ENCODE measurements at regions not wholly inside any gene's neighbourhood (a gene's known extent, or its start where the extent isn't known, plus 50 kb on each side); places are given as distances from the start of the nearest gene placed in this dataset.

DNA sequence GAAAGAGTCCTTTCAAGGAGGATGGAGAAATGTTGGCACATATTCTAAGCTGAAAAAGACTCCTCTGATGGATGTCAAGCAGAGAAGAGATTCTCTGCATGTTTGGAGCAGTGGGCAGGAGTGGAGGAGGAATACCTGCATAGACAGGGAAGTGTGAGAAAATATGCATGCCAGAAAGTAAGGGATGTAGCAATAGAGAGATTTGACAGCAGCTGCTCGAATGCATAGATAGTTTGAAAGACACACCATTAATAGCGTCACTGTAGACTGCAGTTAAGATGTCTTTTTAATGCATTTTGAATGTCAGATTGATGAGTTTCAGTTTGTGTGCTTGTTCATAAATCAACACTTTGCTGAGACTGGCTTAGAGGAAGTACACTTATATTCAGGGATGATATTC is 169.9 kb upstream of the POT1 start:
- no peaks in the 10 kb centered on the region for H3K27me3 ChIP-seq (ENCODE audit: control insufficient read depth in 3 of 3, insufficient read depth in 3 of 3, low read length in 3 of 3)
- no peaks in the 10 kb centered on the region for H3K36me3 ChIP-seq (ENCODE audit: control insufficient read depth in 3 of 3, insufficient read depth in 3 of 3, low read length in 3 of 3)
- no peak overlapping the region for H3K27ac ChIP-seq (ENCODE audit: low read depth, low read length)
- H3K9me3 ChIP-seq (ENCODE audit: control insufficient read depth in 3 of 3, low read length in 3 of 3), result no peaks in the 10 kb centered on the region
- no peak overlapping the region for H3K9ac ChIP-seq (ENCODE audit: low read depth in 1 of 3, low read length in 3 of 3)
- no peaks in the 10 kb centered on the region for H3K4me1 ChIP-seq (ENCODE audit: control insufficient read depth in 3 of 3, insufficient read depth in 3 of 3, low read length in 3 of 3)
- no peak overlapping the region for H3K4me3 ChIP-seq (ENCODE audit: low read length in 3 of 3)

- H3K4me3 ChIP-seq (ENCODE audit: low read length in 3 of 3), result no peak overlapping the region
- no peaks in the 10 kb centered on the region for H3K27me3 ChIP-seq (ENCODE audit: control insufficient read depth in 3 of 3, insufficient read depth in 3 of 3, low read length in 3 of 3)
- H3K4me1 ChIP-seq (ENCODE audit: control insufficient read depth in 3 of 3, insufficient read depth in 3 of 3, low read length in 3 of 3), result no peaks in the 10 kb centered on the region
- H3K27ac ChIP-seq (ENCODE audit: low read depth, low read length), result no peak overlapping the region
- no peak overlapping the region for H3K9ac ChIP-seq (ENCODE audit: low read depth in 1 of 3, low read length in 3 of 3)
- no peaks in the 10 kb centered on the region for H3K9me3 ChIP-seq (ENCODE audit: control insufficient read depth in 3 of 3, low read length in 3 of 3)
- H3K36me3 ChIP-seq (ENCODE audit: control insufficient read depth in 3 of 3, insufficient read depth in 3 of 3, low read length in 3 of 3), result no peaks in the 10 kb centered on the region
Observed at GRCh38 chr7:125098377-125098970, 168.8 kb upstream of the POT1 start.

GRCh38 chr7:125090596-125090995 is 161.0 kb upstream of the POT1 start:
- Histone ChIP-seq H3K9me3 (ENCODE audit: control insufficient read depth in 3 of 3, low read length in 3 of 3) (no peaks in the 10 kb centered on the region), H3K4me3 (ENCODE audit: low read length in 3 of 3) (no peak overlapping the region), H3K27ac (ENCODE audit: low read depth, low read length) (no peak overlapping the region)

DNA sequence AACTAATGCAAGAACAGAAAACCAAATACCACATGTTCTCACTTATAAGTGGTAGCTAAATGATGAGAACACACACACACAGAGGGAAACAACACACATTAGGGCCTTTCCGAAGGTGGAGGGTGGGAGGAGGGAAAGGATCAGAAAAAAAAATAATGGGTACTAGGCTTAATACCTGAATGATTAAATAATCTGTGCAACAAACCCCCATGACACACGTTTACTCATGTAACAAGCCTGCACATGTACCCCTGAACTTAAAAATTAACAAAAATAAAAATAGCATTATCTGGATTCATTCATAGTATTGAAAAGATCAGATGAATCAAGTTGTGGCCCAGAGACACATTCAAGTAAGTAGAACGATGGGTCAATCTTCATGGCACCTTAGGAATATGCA is 159.5 kb upstream of the POT1 start:
- no peak overlapping the region for H3K4me3 ChIP-seq (ENCODE audit: low read length in 3 of 3)
- H3K9me3 ChIP-seq (ENCODE audit: control insufficient read depth in 3 of 3, low read length in 3 of 3), result no peaks in the 10 kb centered on the region
- no peaks in the 10 kb centered on the region for H3K4me1 ChIP-seq (ENCODE audit: control insufficient read depth in 3 of 3, insufficient read depth in 3 of 3, low read length in 3 of 3)
- no peaks in the 10 kb centered on the region for H3K36me3 ChIP-seq (ENCODE audit: control insufficient read depth in 3 of 3, insufficient read depth in 3 of 3, low read length in 3 of 3)
- no peak overlapping the region for H3K9ac ChIP-seq (ENCODE audit: low read depth in 1 of 3, low read length in 3 of 3)
- H3K27ac ChIP-seq (ENCODE audit: low read depth, low read length), result no peak overlapping the region
- no peaks in the 10 kb centered on the region for H3K27me3 ChIP-seq (ENCODE audit: control insufficient read depth in 3 of 3, insufficient read depth in 3 of 3, low read length in 3 of 3)

More at GRCh38 chr7:125090596-125090995, 161.0 kb upstream of the POT1 start:
- no peaks in the 10 kb centered on the region for H3K36me3 ChIP-seq (ENCODE audit: control insufficient read depth in 3 of 3, insufficient read depth in 3 of 3, low read length in 3 of 3)
- no peaks in the 10 kb centered on the region for H3K27me3 ChIP-seq (ENCODE audit: control insufficient read depth in 3 of 3, insufficient read depth in 3 of 3, low read length in 3 of 3)
- H3K9ac ChIP-seq (ENCODE audit: low read depth in 1 of 3, low read length in 3 of 3), result no peak overlapping the region
- H3K4me1 ChIP-seq (ENCODE audit: control insufficient read depth in 3 of 3, insufficient read depth in 3 of 3, low read length in 3 of 3), result no peaks in the 10 kb centered on the region

GRCh38 chr7:125088555-125088954 is 158.9 kb upstream of the POT1 start:
- Histone ChIP-seq H3K4me3 (ENCODE audit: low read length in 3 of 3) (no peak overlapping the region), H3K9ac (ENCODE audit: low read depth in 1 of 3, low read length in 3 of 3) (no peak overlapping the region), H3K9me3 (ENCODE audit: control insufficient read depth in 3 of 3, low read length in 3 of 3) (no peaks in the 10 kb centered on the region), H3K4me1 (ENCODE audit: control insufficient read depth in 3 of 3, insufficient read depth in 3 of 3, low read length in 3 of 3) (no peaks in the 10 kb centered on the region), H3K27ac (ENCODE audit: low read depth, low read length) (no peak overlapping the region), H3K36me3 (ENCODE audit: control insufficient read depth in 3 of 3, insufficient read depth in 3 of 3, low read length in 3 of 3) (no peaks in the 10 kb centered on the region), H3K27me3 (ENCODE audit: control insufficient read depth in 3 of 3, insufficient read depth in 3 of 3, low read length in 3 of 3) (no peaks in the 10 kb centered on the region)

GRCh38 chr7:125085084-125085483 is 155.5 kb upstream of the POT1 start:
- H3K27me3 ChIP-seq (ENCODE audit: control insufficient read depth in 3 of 3, insufficient read depth in 3 of 3, low read length in 3 of 3), result no peaks in the 10 kb centered on the region

GRCh38 chr7:125084196-125084595 is 154.6 kb upstream of the POT1 start:
- H3K27ac ChIP-seq (ENCODE audit: low read depth, low read length), result no peak overlapping the region
- no peaks in the 10 kb centered on the region for H3K36me3 ChIP-seq (ENCODE audit: control insufficient read depth in 3 of 3, insufficient read depth in 3 of 3, low read length in 3 of 3)
- H3K4me1 ChIP-seq (ENCODE audit: control insufficient read depth in 3 of 3, insufficient read depth in 3 of 3, low read length in 3 of 3), result no peaks in the 10 kb centered on the region
- no peak overlapping the region for H3K4me3 ChIP-seq (ENCODE audit: low read length in 3 of 3)
- H3K9me3 ChIP-seq (ENCODE audit: control insufficient read depth in 3 of 3, low read length in 3 of 3), result no peaks in the 10 kb centered on the region
- H3K27me3 ChIP-seq (ENCODE audit: control insufficient read depth in 3 of 3, insufficient read depth in 3 of 3, low read length in 3 of 3), result no peaks in the 10 kb centered on the region
- H3K9ac ChIP-seq (ENCODE audit: low read depth in 1 of 3, low read length in 3 of 3), result no peak overlapping the region

More at GRCh38 chr7:125085084-125085483, 155.5 kb upstream of the POT1 start:
- Histone ChIP-seq H3K9me3 (ENCODE audit: control insufficient read depth in 3 of 3, low read length in 3 of 3) (no peaks in the 10 kb centered on the region), H3K9ac (ENCODE audit: low read depth in 1 of 3, low read length in 3 of 3) (no peak overlapping the region), H3K27ac (ENCODE audit: low read depth, low read length) (no peak overlapping the region), H3K4me1 (ENCODE audit: control insufficient read depth in 3 of 3, insufficient read depth in 3 of 3, low read length in 3 of 3) (no peaks in the 10 kb centered on the region), H3K4me3 (ENCODE audit: low read length in 3 of 3) (no peak overlapping the region), H3K36me3 (ENCODE audit: control insufficient read depth in 3 of 3, insufficient read depth in 3 of 3, low read length in 3 of 3) (no peaks in the 10 kb centered on the region)

- Histone ChIP-seq H3K9ac (ENCODE audit: low read depth in 1 of 3, low read length in 3 of 3) (no peak overlapping the region), H3K9me3 (ENCODE audit: control insufficient read depth in 3 of 3, low read length in 3 of 3) (no peaks in the 10 kb centered on the region), H3K4me1 (ENCODE audit: control insufficient read depth in 3 of 3, insufficient read depth in 3 of 3, low read length in 3 of 3) (no peaks in the 10 kb centered on the region), H3K27me3 (ENCODE audit: control insufficient read depth in 3 of 3, insufficient read depth in 3 of 3, low read length in 3 of 3) (no peaks in the 10 kb centered on the region), H3K36me3 (ENCODE audit: control insufficient read depth in 3 of 3, insufficient read depth in 3 of 3, low read length in 3 of 3) (no peaks in the 10 kb centered on the region), H3K4me3 (ENCODE audit: low read length in 3 of 3) (no peak overlapping the region), H3K27ac (ENCODE audit: low read depth, low read length) (no peak overlapping the region)
Observed at GRCh38 chr7:125074141-125074540, 144.5 kb upstream of the POT1 start.

- no peak overlapping the region for H3K27ac ChIP-seq (ENCODE audit: low read depth, low read length)
- H3K9ac ChIP-seq (ENCODE audit: low read depth in 1 of 3, low read length in 3 of 3), result no peak overlapping the region
- H3K9me3 ChIP-seq (ENCODE audit: control insufficient read depth in 3 of 3, low read length in 3 of 3), result no peaks in the 10 kb centered on the region
- H3K27me3 ChIP-seq (ENCODE audit: control insufficient read depth in 3 of 3, insufficient read depth in 3 of 3, low read length in 3 of 3), result no peaks in the 10 kb centered on the region
- no peaks in the 10 kb centered on the region for H3K36me3 ChIP-seq (ENCODE audit: control insufficient read depth in 3 of 3, insufficient read depth in 3 of 3, low read length in 3 of 3)
- H3K4me3 ChIP-seq (ENCODE audit: low read length in 3 of 3), result no peak overlapping the region
- H3K4me1 ChIP-seq (ENCODE audit: control insufficient read depth in 3 of 3, insufficient read depth in 3 of 3, low read length in 3 of 3), result no peaks in the 10 kb centered on the region
Observed at GRCh38 chr7:125065546-125065945, 135.9 kb upstream of the POT1 start.

GRCh38 chr7:125065001-125065400 is 135.4 kb upstream of the POT1 start:
- no peaks in the 10 kb centered on the region for H3K4me1 ChIP-seq (ENCODE audit: control insufficient read depth in 3 of 3, insufficient read depth in 3 of 3, low read length in 3 of 3)
- no peak overlapping the region for H3K27ac ChIP-seq (ENCODE audit: low read depth, low read length)
- H3K36me3 ChIP-seq (ENCODE audit: control insufficient read depth in 3 of 3, insufficient read depth in 3 of 3, low read length in 3 of 3), result no peaks in the 10 kb centered on the region
- no peak overlapping the region for H3K9ac ChIP-seq (ENCODE audit: low read depth in 1 of 3, low read length in 3 of 3)
- no peaks in the 10 kb centered on the region for H3K9me3 ChIP-seq (ENCODE audit: control insufficient read depth in 3 of 3, low read length in 3 of 3)
- H3K4me3 ChIP-seq (ENCODE audit: low read length in 3 of 3), result no peak overlapping the region
- H3K27me3 ChIP-seq (ENCODE audit: control insufficient read depth in 3 of 3, insufficient read depth in 3 of 3, low read length in 3 of 3), result no peaks in the 10 kb centered on the region
